IMR-90 (cell line): ENCODE measurements at regions not wholly inside any gene's neighbourhood (a gene's known extent, or its start where the extent isn't known, plus 50 kb on each side); places are given as distances from the start of the nearest gene placed in this dataset.

Experiments
- ATAC-seq: fragments of 200-7000 bp; cut with Tn5 transposase; 2 replicates; pipeline ENCODE4 v1.9.1; 2020; ENCODE audit warnings: low read depth, mild to moderate bottlenecking, moderate library complexity
- BruUV-seq: library from RNA; stranded (reverse); fragments of 400-500 nt; replicated peaks from 2 replicates; lab custom pipeline; 2021; lab: Mats Ljungman, UMichigan
- CTCF ChIA-PET: fragments of 300-600 bp; formaldehyde crosslinking; extraction: SDS; loops from one replicate; lab custom pipeline; 2021; ENCODE audit warnings: antibody characterized with exemption; lab: Yijun Ruan, JAX
- POLR2A ChIA-PET: fragments of 300-600 bp; sonication (Branson Sonifier 250); formaldehyde crosslinking; loops from one replicate; lab custom pipeline; 2022; ENCODE audit warnings: antibody characterized with exemption; ENCODE audit not compliant: unreplicated experiment; lab: Charles Lee
- DNase-seq: peaks from one replicate; pipeline ENCODE4 v3.0.0; 2013
- H2AFZ ChIP-seq: replicated peaks from 2 replicates; pipeline ENCODE3; 2013; ENCODE audit warnings: low read length, mild to moderate bottlenecking; ENCODE audit not compliant: poor library complexity
- H2AK5ac ChIP-seq: 2 replicates; pipeline ENCODE4 v1.6.1; 2013; ENCODE audit warnings: low read depth, low read length, inconsistent platforms
- H2AK9ac ChIP-seq: replicated peaks from 2 replicates; pipeline ENCODE3; 2013; ENCODE audit warnings: mild to moderate bottlenecking, low read depth, low read length, moderate library complexity; ENCODE audit not compliant: poor library complexity
- H2BK120ac ChIP-seq: 2 replicates; pipeline ENCODE4 v1.6.1; 2013; ENCODE audit warnings: low read depth, low read length, inconsistent platforms
- H2BK15ac ChIP-seq: 3 replicates; pipeline ENCODE4 v1.6.1; 2013; ENCODE audit warnings: low read depth, low read length, inconsistent platforms
- H2BK20ac ChIP-seq: 2 replicates; pipeline ENCODE4 v1.6.1; 2013; ENCODE audit warnings: low read depth, mild to moderate bottlenecking, inconsistent platforms, low read length, moderate library complexity
- H2BK5ac ChIP-seq: 2 replicates; pipeline ENCODE4 v1.6.1; 2013; ENCODE audit warnings: mild to moderate bottlenecking, low read depth, low read length, inconsistent platforms; ENCODE audit not compliant: poor library complexity, severe bottlenecking
- H3K14ac ChIP-seq: replicated peaks from 2 replicates; pipeline ENCODE4 v1.6.1; 2013; ENCODE audit warnings: low read depth, low read length, inconsistent platforms
- H3K18ac ChIP-seq: 2 replicates; pipeline ENCODE4 v1.6.1; 2013; ENCODE audit warnings: low read depth, low read length, control low read depth
- H3K23ac ChIP-seq: 2 replicates; pipeline ENCODE4 v1.6.1; 2013; ENCODE audit warnings: low read depth, low read length, inconsistent platforms
- H3K27ac ChIP-seq: 2 replicates; pipeline ENCODE4 v1.5.1; 2013; ENCODE audit warnings: mild to moderate bottlenecking, control low read depth, low read length; ENCODE audit not compliant: insufficient read depth
- H3K27me3 ChIP-seq: 2 replicates; pipeline ENCODE4 v1.6.1; 2013; ENCODE audit warnings: low read length; ENCODE audit not compliant: control insufficient read depth, insufficient read depth
- H3K36me3 ChIP-seq: 2 replicates; pipeline ENCODE4 v1.6.1; 2013; ENCODE audit warnings: low read length, mixed read lengths; ENCODE audit not compliant: control insufficient read depth, insufficient read depth
- H3K4ac ChIP-seq: 2 replicates; pipeline ENCODE4 v1.6.1; 2013; ENCODE audit warnings: low read depth, low read length, inconsistent platforms
- H3K4me1 ChIP-seq: 2 replicates; pipeline ENCODE4 v1.6.1; 2013; ENCODE audit warnings: low read length, mixed read lengths; ENCODE audit not compliant: control insufficient read depth, insufficient read depth
- H3K4me2 ChIP-seq: 2 replicates; pipeline ENCODE4 v1.6.1; 2013; ENCODE audit warnings: low read depth, mild to moderate bottlenecking, control low read depth, low read length, moderate library complexity
- H3K4me3 ChIP-seq: 2 replicates; pipeline ENCODE4 v1.5.1; 2013; ENCODE audit warnings: low read depth, mild to moderate bottlenecking, control low read depth, low read length, moderate library complexity; ENCODE audit not compliant: insufficient read depth
- H3K56ac ChIP-seq: 2 replicates; pipeline ENCODE4 v1.6.1; 2013; ENCODE audit warnings: low read length, inconsistent platforms; ENCODE audit not compliant: insufficient read depth; ENCODE audit errors: extremely low read depth
- H3K79me1 ChIP-seq, 2 experiments: 2 replicates each; pipeline ENCODE4 v1.6.1; 2013; ENCODE audit warnings: low read length in 2 of 2, inconsistent platforms in 1 of 2, low read depth in 1 of 2
- H3K9ac ChIP-seq: 2 replicates; pipeline ENCODE4 v1.6.1; 2013; ENCODE audit warnings: low read depth, low read length, control low read depth
- H3K9me1 ChIP-seq: 2 replicates; pipeline ENCODE4 v1.6.1; 2013; ENCODE audit warnings: low read length, inconsistent platforms; ENCODE audit not compliant: insufficient read depth
- H3K9me3 ChIP-seq: 2 replicates; pipeline ENCODE4 v1.6.1; 2013; ENCODE audit warnings: low read length; ENCODE audit not compliant: control insufficient read depth, insufficient read depth
- H4K20me1 ChIP-seq: 2 replicates; pipeline ENCODE4 v1.6.1; 2013; ENCODE audit warnings: low read length, inconsistent platforms; ENCODE audit not compliant: insufficient read depth
- H4K5ac ChIP-seq: 2 replicates; pipeline ENCODE4 v1.6.1; 2013; ENCODE audit warnings: mild to moderate bottlenecking, low read depth, low read length, control low read depth
- H4K8ac ChIP-seq, 2 experiments: 2 replicates each; pipeline ENCODE4 v1.6.1; 2013; ENCODE audit warnings: low read depth in 2 of 2, low read length in 2 of 2, control low read depth in 1 of 2, inconsistent platforms in 1 of 2
- H4K91ac ChIP-seq: 2 replicates; pipeline ENCODE4 v1.6.1; 2013; ENCODE audit warnings: low read depth, low read length, inconsistent platforms; ENCODE audit not compliant: insufficient read depth
- WGBS, 2 experiments: methylation state at CpG; one replicate each; pipeline versions ENCODE4 v1.1.5 to v1.1.7; 2013; ENCODE audit warnings: missing lambda C conversion rate in 2 of 2; ENCODE audit not compliant: insufficient read length in 1 of 2; ENCODE audit errors: extremely low coverage in 2 of 2; 5-methylcytosine and 5-hydroxymethylcytosine counted together
- dilution Hi-C: fragments of 300-500 bp; cut with HindIII; formaldehyde crosslinking; loops from one replicate; pipeline ENCODE4 v1.14.3; 2018; ENCODE audit warnings: low sequenced_read_pairs; ENCODE audit not compliant: unreplicated experiment
- in situ Hi-C: fragments of 300-500 bp; cut with MboI; formaldehyde crosslinking; loops from 3 replicates; pipeline ENCODE4 v1.14.3; 2019; ENCODE audit warnings: low sequenced_read_pairs, inconsistent platforms, mixed read lengths
- intact Hi-C: fragments of 100-400 bp; cut with micrococcal nuclease; formaldehyde crosslinking; loops from 2 replicates; pipeline ENCODE4 v1.10.0; 2022
- TF ChIP-seq, protein P1 (sequence below): fragments of 150-350 bp; IDR thresholded peaks from 2 replicates; pipeline ENCODE4 v1.6.1; 2016; ENCODE audit warnings: low read depth, mild to moderate bottlenecking, low read length, moderate library complexity, borderline replicate concordance

DNA sequence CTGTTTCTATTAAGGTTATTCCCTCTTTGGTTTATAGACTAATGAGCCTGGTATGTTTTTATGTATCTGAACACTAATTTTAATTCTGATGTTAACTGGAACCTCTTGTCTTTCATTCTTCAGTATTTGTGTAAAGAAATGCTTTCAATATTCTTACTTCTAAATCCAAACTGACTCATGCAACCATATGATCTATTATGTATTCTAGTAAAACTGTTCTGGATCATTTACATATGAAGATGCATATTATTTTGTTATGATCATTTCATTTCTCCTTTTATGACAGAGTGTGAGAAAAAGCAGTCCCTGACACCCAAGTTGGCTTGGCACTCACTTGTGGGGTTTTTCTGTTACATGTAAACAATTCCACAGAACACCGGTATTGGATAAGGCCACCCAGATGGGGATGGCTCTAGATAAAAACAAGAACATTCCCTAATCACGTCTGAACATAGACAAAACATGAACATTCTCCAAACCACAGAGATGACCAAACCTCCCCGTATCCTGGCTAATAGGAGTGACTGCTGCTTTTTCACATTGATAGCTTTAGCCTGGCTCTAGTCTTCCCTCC, 72.2 kb upstream of the EPHB3 start:
- Histone ChIP-seq H3K9me1 (0 out of 2 replicates have a peak, but pooled peaks cover 2% of the 10 kb centered on the region), H4K20me1 (no peaks in the 10 kb centered on the region), H3K56ac (no peak overlapping the region), H3K4me1 (no peaks in the 10 kb centered on the region; the same call in 1 of the 2 replicates), H3K27me3 (peaks cover 60% of the 10 kb centered on the region), H3K4me2 (no peak overlapping the region), H2BK120ac (no peak overlapping the region), H4K8ac (no peak overlapping the region), H2BK5ac (no peak overlapping the region), H4K5ac (no peak overlapping the region), H3K9ac (no peak overlapping the region), H3K18ac (no peak overlapping the region), H3K9me3 (no peaks in the 10 kb centered on the region), H3K4me3 (no peak overlapping the region), H3K14ac (no peak overlapping the region), H3K36me3 (no peaks in the 10 kb centered on the region), H2BK15ac (no peak overlapping the region), H2BK20ac (no peak overlapping the region), H3K79me1 (no peaks in the 10 kb centered on the region), H3K4ac (no peak overlapping the region), H2AFZ (no peak overlapping the region), H2AK5ac (no peak overlapping the region), H3K23ac (no peak overlapping the region), H4K91ac (no peak overlapping the region), H3K27ac (no peak overlapping the region), H2AK9ac (no peak overlapping the region)
- POLR2A ChIA-PET = no interaction called here
- in situ Hi-C loops = no loop called here
- WGBS, 2 experiments = no CpG with 5 or more reads among the region's 3 CpGs
- dilution Hi-C loops = no loop called here
- ATAC-seq = no peak
- CTCF ChIA-PET = no interaction called here
- BruUV-seq = no TSS peak
- TF ChIP-seq, protein P1, sequence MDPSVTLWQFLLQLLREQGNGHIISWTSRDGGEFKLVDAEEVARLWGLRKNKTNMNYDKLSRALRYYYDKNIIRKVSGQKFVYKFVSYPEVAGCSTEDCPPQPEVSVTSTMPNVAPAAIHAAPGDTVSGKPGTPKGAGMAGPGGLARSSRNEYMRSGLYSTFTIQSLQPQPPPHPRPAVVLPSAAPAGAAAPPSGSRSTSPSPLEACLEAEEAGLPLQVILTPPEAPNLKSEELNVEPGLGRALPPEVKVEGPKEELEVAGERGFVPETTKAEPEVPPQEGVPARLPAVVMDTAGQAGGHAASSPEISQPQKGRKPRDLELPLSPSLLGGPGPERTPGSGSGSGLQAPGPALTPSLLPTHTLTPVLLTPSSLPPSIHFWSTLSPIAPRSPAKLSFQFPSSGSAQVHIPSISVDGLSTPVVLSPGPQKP = no peak
- intact Hi-C loops = no loop called here
- no peak for DNase-seq
